ENCODE measurements at regions not wholly inside any gene's neighbourhood (a gene's known extent, or its start where the extent isn't known, plus 50 kb on each side); places are given as distances from the start of the nearest gene placed in this dataset.

GRCh38 chr2:56613254-56613653, 429.5 kb downstream of the CCDC85A start:
- no peak for DNase-seq (ENCODE audit: low read depth)
- no peak for TF ChIP-seq CTCF (IDR thresholded peaks at IDR 0.05; ENCODE audit: control insufficient read depth, insufficient read depth, low read depth, low read length, missing control alignments)
- H3K4me3 ChIP-seq (ENCODE audit: control insufficient read depth, low read depth, low read length), result no peak overlapping the region

GRCh38 chr2:56613920-56614319, 430.1 kb downstream of the CCDC85A start:
- TF ChIP-seq CTCF (IDR thresholded peaks at IDR 0.05; ENCODE audit: control insufficient read depth, insufficient read depth, low read depth, low read length, missing control alignments), result no peak
- no peak for DNase-seq (ENCODE audit: low read depth)
- no peak overlapping the region for H3K4me3 ChIP-seq (ENCODE audit: control insufficient read depth, low read depth, low read length)

- no peak for DNase-seq (ENCODE audit: low read depth)
- no peak for TF ChIP-seq CTCF (IDR thresholded peaks at IDR 0.05; ENCODE audit: control insufficient read depth, insufficient read depth, low read depth, low read length, missing control alignments)
- no peak overlapping the region for H3K4me3 ChIP-seq (ENCODE audit: control insufficient read depth, low read depth, low read length)
Measured at GRCh38 chr2:56615760-56616159, 432.0 kb downstream of the CCDC85A start.

GRCh38 chr2:56624181-56624580, 440.4 kb downstream of the CCDC85A start:
- no peak overlapping the region for H3K4me3 ChIP-seq (ENCODE audit: control insufficient read depth, low read depth, low read length)
- no peak for TF ChIP-seq CTCF (IDR thresholded peaks at IDR 0.05; ENCODE audit: control insufficient read depth, insufficient read depth, low read depth, low read length, missing control alignments)
- no peak for DNase-seq (ENCODE audit: low read depth)

- TF ChIP-seq CTCF (IDR thresholded peaks at IDR 0.05; ENCODE audit: control insufficient read depth, insufficient read depth, low read depth, low read length, missing control alignments), result no peak
- H3K4me3 ChIP-seq (ENCODE audit: control insufficient read depth, low read depth, low read length), result no peak overlapping the region
- no peak for DNase-seq (ENCODE audit: low read depth)
Measured at GRCh38 chr2:56626927-56627326, 443.1 kb downstream of the CCDC85A start.

- TF ChIP-seq CTCF (IDR thresholded peaks at IDR 0.05; ENCODE audit: control insufficient read depth, insufficient read depth, low read depth, low read length, missing control alignments), result no peak
- no peak for DNase-seq (ENCODE audit: low read depth)
- H3K4me3 ChIP-seq (ENCODE audit: control insufficient read depth, low read depth, low read length), result no peak overlapping the region
Measured at GRCh38 chr2:56630286-56630685, 446.5 kb downstream of the CCDC85A start.

- no peak for TF ChIP-seq CTCF (IDR thresholded peaks at IDR 0.05; ENCODE audit: control insufficient read depth, insufficient read depth, low read depth, low read length, missing control alignments)
- no peak for DNase-seq (ENCODE audit: low read depth)
- H3K4me3 ChIP-seq (ENCODE audit: control insufficient read depth, low read depth, low read length), result no peak overlapping the region
Measured at GRCh38 chr2:56647997-56648396, 464.2 kb downstream of the CCDC85A start.

Data from AG09309 (cell line).